ENCODE measurements at regions not wholly inside any gene's neighbourhood (a gene's known extent, or its start where the extent isn't known, plus 50 kb on each side); places are given as distances from the start of the nearest gene placed in this dataset.

- TF ChIP-seq CTCF (IDR thresholded peaks at IDR 0.05) (no peak), EP300 (IDR thresholded peaks at IDR 0.05) (no peak), POLR2A (IDR thresholded peaks at IDR 0.05) (no peak), POLR2AphosphoS5 (IDR thresholded peaks at IDR 0.05) (no peak)
Observed at GRCh38 chr4:43452948-43453347, 560.4 kb downstream of the GRXCR1 start.
